Right lung (tissue), 2 donors: ENCODE measurements at regions not wholly inside any gene's neighbourhood (a gene's known extent, or its start where the extent isn't known, plus 50 kb on each side); places are given as distances from the start of the nearest gene placed in this dataset.
"Not testable (repeated sequence)": the region's sequence is repeated elsewhere in the genome, so short reads cannot be mapped to it uniquely, and the experiment has no call there.

Experiments
- DNase-seq, 2 donors: peaks; one replicate each; pipeline ENCODE4 v3.0.0-alpha.2; 2013

DNA sequence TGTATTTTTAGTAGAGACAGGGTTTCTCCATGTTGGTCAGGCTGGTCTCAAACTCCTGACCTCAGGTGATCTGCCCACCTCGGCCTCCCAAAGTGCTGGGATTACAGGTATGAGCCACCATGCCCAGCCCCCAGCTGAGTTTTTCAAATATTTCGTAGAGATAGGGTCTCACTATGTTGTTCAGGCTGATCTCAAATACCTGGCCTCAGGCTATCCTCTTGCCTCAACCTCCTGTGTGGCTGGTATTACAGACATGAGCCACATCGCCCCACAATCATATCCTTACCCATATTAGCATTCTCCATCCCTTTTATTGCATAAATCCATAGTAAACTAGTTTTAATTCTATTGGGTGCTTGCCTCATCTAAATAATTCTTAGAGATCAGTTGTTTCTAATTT lies 157.6 kb upstream of the HEY2 start:
- DNase-seq: not testable (repeated sequence)

DNA sequence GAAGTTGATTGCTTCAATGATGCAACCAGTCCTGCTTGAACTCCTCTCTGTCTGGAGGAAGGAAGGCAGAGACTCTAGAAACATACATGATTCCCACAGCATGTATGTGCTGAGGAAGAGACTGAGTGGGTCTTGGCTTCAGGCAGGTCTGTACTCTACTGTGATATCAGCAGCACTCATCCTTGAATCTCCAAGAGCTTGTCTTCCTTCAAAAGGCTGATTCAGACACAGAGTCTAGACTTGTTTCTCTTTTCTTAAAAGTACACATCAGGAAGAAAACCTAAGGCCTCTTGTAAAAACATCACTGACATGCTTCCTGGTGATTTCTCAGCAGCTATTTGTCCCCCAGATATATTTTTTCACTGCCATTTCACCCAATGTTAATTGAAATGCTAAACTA lies 155.7 kb upstream of the HEY2 start:
- DNase-seq: no peak

DNA sequence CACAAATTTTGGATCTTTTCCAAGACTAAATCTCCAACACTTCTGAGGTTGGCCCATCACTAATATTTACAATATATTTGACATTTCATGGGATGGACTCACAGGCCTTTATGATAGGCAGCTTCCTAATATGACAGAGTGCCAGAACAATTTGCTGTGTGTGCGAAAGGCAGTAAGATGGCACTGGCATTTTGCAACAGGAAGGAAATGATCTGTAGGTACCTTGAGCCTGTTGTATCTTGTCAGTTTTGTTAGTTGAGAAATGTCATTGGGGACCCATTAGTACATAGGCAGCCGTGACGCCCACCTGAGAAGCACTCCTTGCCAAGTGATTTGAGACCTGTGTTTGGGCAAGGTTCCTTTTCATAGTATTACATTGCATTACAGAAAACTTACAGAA lies 153.4 kb upstream of the HEY2 start:
- no peak for DNase-seq

DNA sequence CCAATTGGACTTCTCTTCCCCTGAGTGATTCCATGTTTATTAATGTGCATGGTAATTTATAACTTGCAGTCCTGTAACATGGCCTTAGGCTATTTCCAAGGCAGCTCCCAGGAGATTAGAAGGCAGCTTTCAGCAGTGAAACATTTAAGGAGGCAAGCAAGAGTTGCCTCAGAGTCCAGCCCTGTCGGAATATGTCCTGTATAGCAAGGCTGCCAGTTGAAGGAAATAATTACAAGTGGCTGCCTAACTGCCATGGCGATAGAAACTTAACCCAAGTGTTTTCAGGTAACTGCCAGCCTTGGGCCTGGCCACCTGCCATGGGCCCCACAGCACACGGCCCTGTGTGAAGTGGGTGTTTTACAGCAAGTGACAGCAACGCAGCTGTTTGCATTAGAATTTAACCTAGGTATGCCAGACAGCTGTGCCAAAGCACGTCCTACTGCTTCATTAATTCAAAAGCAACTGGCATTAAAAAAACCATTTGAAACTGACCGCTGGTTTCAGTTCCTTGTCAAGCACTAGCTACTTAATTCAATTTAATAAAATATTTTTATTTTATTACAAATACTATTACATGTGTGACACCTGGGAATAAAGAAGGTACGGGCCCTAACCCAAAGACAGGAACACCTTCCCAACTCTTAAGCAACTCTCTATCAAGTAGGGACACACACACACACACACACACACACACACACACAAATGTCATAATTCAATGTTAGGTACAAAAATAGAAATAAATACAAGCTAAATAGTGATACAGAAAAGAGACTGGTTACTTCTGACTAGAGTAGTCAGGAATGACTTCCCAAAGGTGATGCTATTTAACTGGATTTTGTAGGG lies 151.8 kb upstream of the HEY2 start:
- peak; percentile 46 to 54 for DNase-seq

DNA sequence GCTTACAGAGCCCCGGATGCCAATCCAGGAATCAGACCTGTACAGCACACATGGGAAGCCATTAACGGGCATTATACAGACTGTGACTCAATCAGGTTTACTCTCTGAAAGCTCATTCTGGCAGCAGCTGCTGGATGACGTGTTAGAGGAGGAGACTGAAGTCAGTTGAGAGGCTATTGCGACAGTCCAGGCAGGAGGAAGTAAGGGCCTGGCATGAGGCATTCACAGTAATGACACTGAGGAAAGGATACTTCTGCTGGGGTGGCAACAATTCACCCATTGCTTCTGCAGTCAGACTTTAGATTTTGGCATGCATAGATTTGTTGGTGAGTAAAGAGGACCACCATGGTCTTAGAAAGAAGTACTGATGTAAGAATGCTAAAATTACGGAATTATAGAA lies 151.0 kb upstream of the HEY2 start:
- peak; percentile 30 to 36 for DNase-seq

DNA sequence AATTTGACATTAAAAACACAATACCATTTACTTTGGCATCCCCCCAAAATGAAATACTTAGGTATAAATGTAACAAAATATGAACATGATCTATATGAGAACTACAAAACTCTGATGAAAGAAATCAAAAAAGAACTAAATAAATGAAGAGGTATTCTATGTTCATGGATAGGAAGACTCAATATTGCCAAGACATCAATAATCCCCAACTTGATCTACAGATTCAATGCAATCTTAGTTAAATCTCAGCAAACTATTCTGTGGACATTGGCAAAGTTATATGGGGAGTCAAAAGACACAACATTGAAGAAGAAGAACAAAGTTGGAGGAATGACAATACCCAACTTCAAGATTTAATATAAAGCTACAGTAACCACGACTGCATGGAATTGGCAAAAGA lies 145.2 kb upstream of the HEY2 start:
- no peak for DNase-seq

GRCh38 chr6:125611573-125612344 lies 137.7 kb upstream of the HEY2 start:
- DNase-seq: peak; percentile 23 to 32

DNA sequence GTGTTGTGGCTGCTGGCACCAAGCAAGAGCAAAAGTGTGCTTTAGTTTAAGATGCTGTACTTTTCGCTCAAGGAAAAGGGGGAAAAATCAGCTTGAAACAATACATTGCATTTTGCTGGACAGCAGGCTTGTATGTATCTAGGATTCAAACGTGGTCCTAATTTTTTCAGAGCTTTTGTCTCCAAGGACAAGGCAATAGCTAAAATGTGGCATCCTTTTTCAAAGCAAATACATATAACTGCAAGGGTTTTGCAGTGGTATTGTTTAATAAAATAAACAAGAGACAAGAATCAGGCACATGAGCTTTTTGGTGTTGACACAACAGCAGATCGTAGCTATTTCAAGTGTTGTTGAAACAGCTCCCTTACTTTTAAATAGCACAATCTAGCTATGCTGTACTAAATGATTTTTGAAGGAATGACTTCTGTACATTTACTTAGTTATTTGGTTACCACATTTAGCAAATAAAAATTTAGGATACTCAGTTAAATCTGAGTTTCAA lies 137.0 kb upstream of the HEY2 start:
- DNase-seq: peak in 1 of 2 donors; percentile 12

DNA sequence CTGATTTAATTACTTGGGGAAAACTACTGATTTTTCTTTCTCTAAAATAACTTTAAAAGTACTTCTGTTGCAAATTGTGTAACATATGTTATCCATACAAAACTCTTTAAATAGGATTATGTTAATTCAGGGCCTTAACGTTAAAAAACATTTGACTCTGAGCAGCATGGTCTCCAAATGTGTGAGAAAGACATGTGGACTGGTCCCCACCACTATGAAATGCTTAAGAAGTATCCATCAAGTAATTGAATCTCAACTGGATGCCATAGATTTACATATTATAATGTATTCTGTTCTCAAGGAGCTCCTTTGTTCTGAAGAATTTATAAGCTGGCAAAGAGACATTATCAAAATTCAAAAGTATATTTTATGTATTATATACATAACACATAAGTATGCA lies 130.8 kb upstream of the HEY2 start:
- no peak for DNase-seq

DNA sequence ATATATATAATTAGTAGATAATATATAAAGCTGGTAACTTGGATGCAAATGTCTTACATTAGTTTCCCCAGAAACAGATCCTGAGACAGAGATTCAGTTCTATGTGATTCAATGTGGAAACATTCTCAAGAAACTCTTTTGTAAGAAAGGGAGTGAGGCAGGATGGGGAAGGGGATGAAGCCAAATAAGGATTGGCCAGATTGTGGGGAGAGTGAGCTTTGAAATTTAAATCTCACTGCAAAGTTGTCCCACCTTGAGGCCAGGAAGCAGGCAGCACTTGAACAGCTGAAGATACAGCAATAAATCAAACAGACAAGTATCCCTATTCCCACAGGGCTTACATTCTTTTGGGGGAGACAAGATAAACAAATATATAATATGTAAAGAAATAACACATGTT lies 126.3 kb upstream of the HEY2 start:
- no peak for DNase-seq

GRCh38 chr6:125631165-125631564 lies 118.3 kb upstream of the HEY2 start:
- no peak for DNase-seq

DNA sequence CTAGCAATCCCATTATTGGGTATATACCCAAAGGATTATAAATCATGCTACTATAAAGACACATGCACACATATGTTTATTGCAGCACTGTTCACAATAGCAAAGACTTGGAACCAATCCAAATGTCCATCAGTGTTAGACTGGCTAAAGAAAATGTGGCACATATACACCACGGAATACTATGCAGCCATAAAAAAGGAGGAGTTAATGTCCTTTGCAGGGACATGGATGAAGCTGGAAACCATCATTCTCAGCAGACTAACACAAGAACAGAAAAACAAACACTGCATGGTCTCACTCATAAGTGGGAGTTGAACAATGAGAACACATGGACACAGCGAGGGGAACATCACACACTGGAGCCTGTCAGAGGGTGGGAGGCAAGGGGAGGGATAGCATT lies 113.4 kb upstream of the HEY2 start:
- DNase-seq: not testable (repeated sequence)

GRCh38 chr6:125636671-125637070 lies 112.8 kb upstream of the HEY2 start:
- DNase-seq: no peak

GRCh38 chr6:125637207-125637606 lies 112.2 kb upstream of the HEY2 start:
- DNase-seq: no peak

GRCh38 chr6:125639466-125640020 lies 109.9 kb upstream of the HEY2 start:
- DNase-seq: peak; percentile 37 to 42

DNA sequence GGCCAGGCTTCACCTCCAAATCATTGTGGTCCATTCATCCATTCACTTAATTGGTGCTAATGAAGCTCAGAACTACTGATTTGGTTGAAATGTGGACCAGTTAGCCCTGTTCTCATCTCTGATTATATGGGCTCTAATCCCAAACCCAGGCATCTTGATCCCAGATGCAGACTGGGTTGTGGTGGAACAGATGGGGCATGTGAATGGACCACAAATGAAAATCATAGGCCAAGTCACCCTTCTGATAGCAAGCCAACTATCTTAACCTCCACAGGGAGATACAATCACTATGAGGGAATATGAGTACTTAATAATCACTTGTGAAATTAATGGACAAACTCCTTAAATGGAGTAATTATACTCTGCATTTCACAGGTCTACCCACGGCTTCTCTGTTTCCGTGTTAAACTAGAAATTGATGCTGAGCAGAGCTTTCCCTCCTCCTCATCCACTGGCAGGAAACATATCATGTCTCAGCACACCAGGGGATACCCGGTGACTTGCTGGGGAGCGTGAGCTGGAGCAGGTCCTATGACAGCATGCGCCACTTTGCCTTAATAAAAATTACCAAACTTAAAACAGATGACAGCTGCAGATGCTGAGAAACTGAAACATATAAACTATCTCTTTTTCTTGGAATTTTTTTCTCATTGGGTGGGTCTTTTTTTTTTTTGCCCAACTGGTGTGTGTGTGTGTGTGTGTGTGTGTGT lies 108.8 kb upstream of the HEY2 start:
- no peak for DNase-seq

GRCh38 chr6:125643967-125644661 lies 105.3 kb upstream of the HEY2 start:
- DNase-seq: not testable (repeated sequence)

DNA sequence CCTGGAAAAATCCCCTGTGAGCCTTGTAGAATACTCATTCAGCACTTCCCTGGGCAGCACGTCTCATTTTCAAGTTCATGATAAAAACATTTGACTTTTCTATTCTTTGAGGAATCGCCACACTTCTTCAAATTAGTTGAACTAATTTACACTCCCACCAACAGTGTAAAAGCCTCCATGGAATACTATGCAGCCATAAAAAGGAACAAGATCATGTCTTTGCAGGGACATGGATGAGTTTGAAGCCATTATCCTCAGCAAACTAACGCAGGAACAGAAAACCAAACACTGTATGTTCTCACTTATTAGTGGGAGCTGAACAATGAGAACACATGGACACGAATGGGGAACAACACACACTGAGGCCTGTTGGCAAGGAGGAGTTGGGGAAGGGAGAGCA lies 102.0 kb upstream of the HEY2 start:
- no peak for DNase-seq

DNA sequence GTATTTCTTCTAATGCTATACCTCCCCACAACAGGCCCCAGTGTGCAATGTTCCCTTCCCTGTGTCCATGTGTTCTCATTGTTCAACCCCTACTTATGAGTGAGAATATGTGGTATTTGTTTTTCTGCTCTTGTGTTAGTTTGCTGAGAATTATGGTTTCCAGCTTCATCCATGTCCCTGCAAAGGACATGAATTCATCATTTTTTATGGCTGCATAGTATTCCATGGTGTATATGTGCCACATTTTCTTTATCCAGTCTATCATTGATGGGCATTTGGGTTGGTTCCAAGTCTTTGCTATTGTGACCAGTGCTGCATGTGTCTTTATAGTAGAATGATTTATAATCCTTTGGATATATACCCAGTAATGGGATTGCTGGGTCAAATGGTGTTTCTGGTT lies 95.7 kb upstream of the HEY2 start:
- not testable (repeated sequence) for DNase-seq

DNA sequence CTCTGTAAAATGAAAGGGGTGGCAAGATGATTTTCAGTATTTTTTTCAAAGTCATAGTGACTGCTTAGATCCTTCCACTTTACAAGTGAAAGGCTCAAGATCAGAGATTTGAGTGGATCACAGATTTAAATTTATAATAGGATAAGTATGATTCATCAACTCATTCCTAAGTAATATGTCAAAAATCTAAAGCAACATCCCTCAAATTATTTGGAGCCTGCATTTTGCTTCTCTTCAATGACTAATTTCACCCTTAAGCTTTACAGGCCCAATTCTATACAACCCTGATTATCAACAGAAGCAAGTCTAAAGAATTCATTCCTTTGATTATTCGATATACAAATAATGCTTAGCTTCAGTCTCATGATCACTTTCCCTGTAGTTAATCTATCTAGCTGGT lies 93.9 kb upstream of the HEY2 start:
- DNase-seq: no peak

DNA sequence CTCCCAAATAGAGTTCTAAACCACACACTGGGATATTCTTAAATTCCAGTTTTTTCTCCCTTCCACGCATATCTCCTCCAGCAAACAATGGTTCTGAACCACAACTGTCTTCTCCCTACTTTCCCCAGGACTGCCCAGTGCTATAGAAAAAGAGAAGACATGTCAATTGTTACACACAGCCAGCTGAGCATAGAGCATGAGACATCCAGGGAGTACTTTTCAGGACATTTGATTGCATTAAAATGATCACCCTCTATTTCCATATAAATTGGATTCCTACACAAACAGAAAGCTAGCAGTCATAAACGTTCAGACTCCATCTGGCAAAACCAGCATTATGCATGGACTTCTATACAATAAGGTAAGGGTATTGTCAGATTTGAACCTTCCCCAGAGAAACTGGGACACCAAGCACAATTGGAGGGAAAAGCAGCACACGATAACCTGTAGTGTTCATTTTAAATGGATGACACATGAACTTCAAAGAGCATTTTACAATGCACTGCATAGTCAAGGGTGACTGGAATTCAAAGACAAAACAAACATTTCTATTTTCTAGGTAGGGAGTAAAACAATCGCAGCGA lies 93.1 kb upstream of the HEY2 start:
- no peak for DNase-seq
